ENCODE measurements at regions not wholly inside any gene's neighbourhood (a gene's known extent, or its start where the extent isn't known, plus 50 kb on each side); places are given as distances from the start of the nearest gene placed in this dataset.

GRCh38 chr6:22929311-22929985, 360.1 kb downstream of the HDGFL1 start:
- no peak overlapping the region for H4K5ac ChIP-seq (ENCODE audit: insufficient read length, low read depth, low read length)
- no peaks in the 10 kb centered on the region for H3K27me3 ChIP-seq (ENCODE audit: insufficient read depth, low read length)
- no peak overlapping the region for H2BK15ac ChIP-seq (ENCODE audit: low read depth, low read length)
- no peak overlapping the region for H4K8ac ChIP-seq (replicated peaks; ENCODE audit: insufficient read length, low read depth, low read length)
- no peak overlapping the region for H3K4me2 ChIP-seq (ENCODE audit: insufficient read depth, insufficient read length, low read length)
- H3K4ac ChIP-seq (ENCODE audit: low read depth, low read length): no peak overlapping the region
- H3K23me2 ChIP-seq (ENCODE audit: insufficient read length, low read depth, low read length, poor library complexity, severe bottlenecking): no peaks in the 10 kb centered on the region
- H2AK5ac ChIP-seq (ENCODE audit: insufficient read length, low read length): no peak overlapping the region
- no peaks in the 10 kb centered on the region for H4K20me1 ChIP-seq (ENCODE audit: control insufficient read depth, insufficient read depth, insufficient read length)
- H3K79me1 ChIP-seq (ENCODE audit: insufficient read depth, low read depth, low read length, poor library complexity, severe bottlenecking): no peaks in the 10 kb centered on the region
- H3K18ac ChIP-seq (ENCODE audit: insufficient read length, low read depth, low read length): no peak overlapping the region
- H4K91ac ChIP-seq (ENCODE audit: insufficient read length, low read depth, low read length): no peak overlapping the region
- Mint-ChIP-seq H3K27ac (no peak overlapping the region), H3K4me1 (peaks cover 3 to 10% of the 10 kb centered on the region in 2 experiments; a peak in 3 of 4 replicates), H3K4me3 (no peak overlapping the region), H3K9me3 (no peaks in the 10 kb centered on the region), H3K36me3 (ENCODE audit: insufficient read depth in 1 of 3, low read depth in 3 of 3) (no peaks in the 10 kb centered on the region), H3K27me3 (ENCODE audit: low read depth) (no peaks in the 10 kb centered on the region)
- no peak overlapping the region for H3K27ac ChIP-seq (ENCODE audit: insufficient read length, low read depth, low read length)
- H2BK120ac ChIP-seq (ENCODE audit: low read depth, low read length, poor library complexity, severe bottlenecking): no peak overlapping the region
- no peak overlapping the region for H3T11ph ChIP-seq (ENCODE audit: low read length)
- H2BK12ac ChIP-seq (ENCODE audit: insufficient read length, low read depth, low read length): no peak overlapping the region
- TF ChIP-seq CTCF (conservative IDR thresholded peaks at IDR 0.05): no peak
- no peak overlapping the region for H2AFZ ChIP-seq (ENCODE audit: low read length)
- no peak overlapping the region for H3K14ac ChIP-seq (ENCODE audit: insufficient read depth, low read length)
- no peak overlapping the region for H3K9ac ChIP-seq (ENCODE audit: extremely low read depth, insufficient read length, low read length)
- no peaks in the 10 kb centered on the region for H3K79me2 ChIP-seq (ENCODE audit: insufficient read depth, low read length)
- H3K9me3 ChIP-seq (ENCODE audit: control insufficient read depth, low read depth, low read length): no peaks in the 10 kb centered on the region
- DNase-seq: no peak
- no peak overlapping the region for H2BK5ac ChIP-seq (ENCODE audit: insufficient read length, low read length)
- no peak overlapping the region for H3K23ac ChIP-seq (ENCODE audit: insufficient read length, low read depth, low read length)
- no peak overlapping the region for H3K56ac ChIP-seq (ENCODE audit: insufficient read length, low read depth, low read length)
- H2BK20ac ChIP-seq (ENCODE audit: low read depth, low read length, poor library complexity, severe bottlenecking): no peak overlapping the region
- H3K4me1 ChIP-seq (ENCODE audit: insufficient read depth, low read length): no peaks in the 10 kb centered on the region; the same call in 1 of the 2 replicates
- 100% methylated on average over 1 of the region's 4 CpGs for WGBS (ENCODE audit: extremely low coverage, insufficient read length, low lambda C conversion rate)
